ENCODE measurements at regions not wholly inside any gene's neighbourhood (a gene's known extent, or its start where the extent isn't known, plus 50 kb on each side); places are given as distances from the start of the nearest gene placed in this dataset.

- Histone ChIP-seq H3K36me3 (ENCODE audit: control insufficient read depth in 4 of 4, insufficient read depth in 4 of 4, low read length in 4 of 4) (no peaks in the 10 kb centered on the region), H3K4me1 (ENCODE audit: control insufficient read depth in 5 of 5, insufficient read depth in 5 of 5, low read length in 5 of 5) (peaks cover 0 to 8% (median 2%) of the 10 kb centered on the region in 5 donors), H3K27me3 (ENCODE audit: control insufficient read depth in 3 of 3, insufficient read depth in 3 of 3, low read length in 2 of 3) (no peaks in the 10 kb centered on the region), H3K9ac (ENCODE audit: insufficient read depth in 1 of 2, low read length in 2 of 2) (no peak overlapping the region), H3K4me3 (no peak overlapping the region), H3K9me3 (ENCODE audit: control insufficient read depth in 4 of 4, insufficient read depth in 3 of 4, low read length in 3 of 4) (no peaks in the 10 kb centered on the region), H3K27ac (ENCODE audit: low read depth in 1 of 2, low read length in 1 of 2) (no peak overlapping the region)
- ATAC-seq (ENCODE audit: insufficient read depth, low FRiP score): no peak
- TF ChIP-seq, protein P1, sequence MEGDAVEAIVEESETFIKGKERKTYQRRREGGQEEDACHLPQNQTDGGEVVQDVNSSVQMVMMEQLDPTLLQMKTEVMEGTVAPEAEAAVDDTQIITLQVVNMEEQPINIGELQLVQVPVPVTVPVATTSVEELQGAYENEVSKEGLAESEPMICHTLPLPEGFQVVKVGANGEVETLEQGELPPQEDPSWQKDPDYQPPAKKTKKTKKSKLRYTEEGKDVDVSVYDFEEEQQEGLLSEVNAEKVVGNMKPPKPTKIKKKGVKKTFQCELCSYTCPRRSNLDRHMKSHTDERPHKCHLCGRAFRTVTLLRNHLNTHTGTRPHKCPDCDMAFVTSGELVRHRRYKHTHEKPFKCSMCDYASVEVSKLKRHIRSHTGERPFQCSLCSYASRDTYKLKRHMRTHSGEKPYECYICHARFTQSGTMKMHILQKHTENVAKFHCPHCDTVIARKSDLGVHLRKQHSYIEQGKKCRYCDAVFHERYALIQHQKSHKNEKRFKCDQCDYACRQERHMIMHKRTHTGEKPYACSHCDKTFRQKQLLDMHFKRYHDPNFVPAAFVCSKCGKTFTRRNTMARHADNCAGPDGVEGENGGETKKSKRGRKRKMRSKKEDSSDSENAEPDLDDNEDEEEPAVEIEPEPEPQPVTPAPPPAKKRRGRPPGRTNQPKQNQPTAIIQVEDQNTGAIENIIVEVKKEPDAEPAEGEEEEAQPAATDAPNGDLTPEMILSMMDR (IDR thresholded peaks at IDR 0.05; ENCODE audit: control extremely low read depth, extremely low read depth): no peak
- peak in 2 of 3 donors; percentile 91 to 93 for DNase-seq
Measured at GRCh38 chr1:198967566-198967965, 328.7 kb downstream of the PTPRC start.

DNA sequence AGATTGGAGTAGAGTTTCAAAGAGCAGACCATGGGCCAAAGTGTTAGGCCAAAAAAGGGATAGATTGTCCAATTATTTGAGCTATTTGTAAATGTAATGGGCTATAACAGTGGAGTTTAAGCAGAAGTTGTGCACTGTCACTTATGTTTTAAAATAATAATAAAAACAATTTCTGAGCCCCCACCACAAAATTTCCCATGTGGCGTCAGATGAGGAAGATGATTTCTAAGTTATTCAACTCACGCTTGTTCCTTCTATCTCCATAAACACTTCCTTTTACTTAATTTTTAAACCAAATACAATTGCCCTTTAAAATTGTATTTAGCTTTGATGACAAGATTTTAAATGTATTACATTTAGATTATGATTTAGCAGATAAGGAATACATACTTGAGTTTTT lies 330.0 kb downstream of the PTPRC start:
- DNase-seq (no peak), ATAC-seq (ENCODE audit: insufficient read depth, low FRiP score) (no peak)
- no peaks in the 10 kb centered on the region for H3K27me3 ChIP-seq (ENCODE audit: control insufficient read depth in 3 of 3, insufficient read depth in 3 of 3, low read length in 2 of 3)
- TF ChIP-seq, protein P1 (IDR thresholded peaks at IDR 0.05; ENCODE audit: control extremely low read depth, extremely low read depth): no peak
- H3K27ac ChIP-seq (ENCODE audit: low read depth in 1 of 2, low read length in 1 of 2): no peak overlapping the region
- peaks cover 0 to 8% (median 2%) of the 10 kb centered on the region in 5 donors for H3K4me1 ChIP-seq (ENCODE audit: control insufficient read depth in 5 of 5, insufficient read depth in 5 of 5, low read length in 5 of 5)
- no peak overlapping the region for H3K9ac ChIP-seq (ENCODE audit: insufficient read depth in 1 of 2, low read length in 2 of 2)
- no peak overlapping the region for H3K4me3 ChIP-seq
- no peaks in the 10 kb centered on the region for H3K36me3 ChIP-seq (ENCODE audit: control insufficient read depth in 4 of 4, insufficient read depth in 4 of 4, low read length in 4 of 4)
- no peaks in the 10 kb centered on the region for H3K9me3 ChIP-seq (ENCODE audit: control insufficient read depth in 4 of 4, insufficient read depth in 3 of 4, low read length in 3 of 4)
- WGBS, 2 donors: 47 to 81% methylated on average over 2 of the region's 2 CpGs

DNA sequence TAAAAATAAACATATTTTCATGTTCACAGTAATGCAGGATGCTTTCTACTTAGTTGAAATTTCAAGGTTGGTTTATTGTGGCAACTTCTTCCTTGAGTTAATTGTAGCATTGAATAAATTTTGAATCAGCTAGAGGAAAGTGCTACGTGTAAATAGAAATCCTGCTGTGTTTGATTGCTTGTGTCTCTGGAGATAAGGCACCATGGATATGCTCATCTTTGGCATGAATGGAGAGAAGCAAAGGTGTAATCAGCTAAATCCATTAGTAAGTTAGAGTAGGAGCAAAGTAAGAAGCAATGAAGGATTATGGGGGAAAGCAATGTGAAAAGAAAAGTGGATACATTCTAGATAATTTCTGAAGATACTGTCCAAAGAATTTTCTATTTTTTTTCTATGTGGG lies 331.1 kb downstream of the PTPRC start:
- Histone ChIP-seq H3K36me3 (ENCODE audit: control insufficient read depth in 4 of 4, insufficient read depth in 4 of 4, low read length in 4 of 4) (no peaks in the 10 kb centered on the region), H3K9ac (ENCODE audit: insufficient read depth in 1 of 2, low read length in 2 of 2) (no peak overlapping the region), H3K4me3 (no peak overlapping the region), H3K27ac (ENCODE audit: low read depth in 1 of 2, low read length in 1 of 2) (no peak overlapping the region), H3K9me3 (ENCODE audit: control insufficient read depth in 4 of 4, insufficient read depth in 3 of 4, low read length in 3 of 4) (no peaks in the 10 kb centered on the region), H3K27me3 (ENCODE audit: control insufficient read depth in 3 of 3, insufficient read depth in 3 of 3, low read length in 2 of 3) (no peaks in the 10 kb centered on the region), H3K4me1 (ENCODE audit: control insufficient read depth in 5 of 5, insufficient read depth in 5 of 5, low read length in 5 of 5) (peaks cover 0 to 8% (median 2%) of the 10 kb centered on the region in 5 donors)
- DNase-seq (no peak), ATAC-seq (ENCODE audit: insufficient read depth, low FRiP score) (no peak)
- 90 to 98% methylated on average over 1 of the region's 1 CpG for WGBS, 2 donors
- TF ChIP-seq, protein P1 (IDR thresholded peaks at IDR 0.05; ENCODE audit: control extremely low read depth, extremely low read depth): no peak

- TF ChIP-seq, protein P1 (IDR thresholded peaks at IDR 0.05; ENCODE audit: control extremely low read depth, extremely low read depth): no peak
Measured at GRCh38 chr1:198970916-198971315, 332.1 kb downstream of the PTPRC start.

More at GRCh38 chr1:198970916-198971315, 332.1 kb downstream of the PTPRC start:
- Histone ChIP-seq H3K27ac (ENCODE audit: low read depth in 1 of 2, low read length in 1 of 2) (no peak overlapping the region), H3K9ac (ENCODE audit: insufficient read depth in 1 of 2, low read length in 2 of 2) (no peak overlapping the region), H3K4me1 (ENCODE audit: control insufficient read depth in 5 of 5, insufficient read depth in 5 of 5, low read length in 5 of 5) (peaks cover 0 to 8% (median 2%) of the 10 kb centered on the region in 5 donors), H3K9me3 (ENCODE audit: control insufficient read depth in 4 of 4, insufficient read depth in 3 of 4, low read length in 3 of 4) (no peaks in the 10 kb centered on the region), H3K36me3 (ENCODE audit: control insufficient read depth in 4 of 4, insufficient read depth in 4 of 4, low read length in 4 of 4) (no peaks in the 10 kb centered on the region), H3K27me3 (ENCODE audit: control insufficient read depth in 3 of 3, insufficient read depth in 3 of 3, low read length in 2 of 3) (no peaks in the 10 kb centered on the region), H3K4me3 (no peak overlapping the region)
- peak; percentile 34 for ATAC-seq (ENCODE audit: insufficient read depth, low FRiP score)
- no peak for DNase-seq

Measured in lung (tissue), 11 donors.